ENCODE measurements at regions not wholly inside any gene's neighbourhood (a gene's known extent, or its start where the extent isn't known, plus 50 kb on each side); places are given as distances from the start of the nearest gene placed in this dataset.

DNA sequence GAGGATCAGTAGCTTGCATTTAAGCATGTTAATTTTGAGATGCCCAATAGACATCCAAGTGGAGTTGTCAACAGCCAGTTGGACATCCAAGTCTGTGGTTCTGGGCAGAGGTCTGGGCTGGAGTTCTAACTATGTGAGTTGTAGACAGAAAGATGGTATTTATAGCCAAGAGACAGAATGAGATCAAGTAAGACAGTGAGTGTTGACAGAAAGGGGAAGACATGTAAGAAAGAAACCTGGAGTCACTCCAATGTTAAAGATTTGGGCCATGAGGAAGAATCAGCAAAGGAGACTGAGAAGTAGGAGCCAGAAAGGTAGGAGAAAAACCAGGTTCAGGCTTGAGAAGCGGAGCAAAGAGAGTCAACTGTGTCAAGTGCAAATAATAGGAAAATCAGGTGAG, 95.5 kb upstream of the PUM3 start:
- TF ChIP-seq, protein P1, sequence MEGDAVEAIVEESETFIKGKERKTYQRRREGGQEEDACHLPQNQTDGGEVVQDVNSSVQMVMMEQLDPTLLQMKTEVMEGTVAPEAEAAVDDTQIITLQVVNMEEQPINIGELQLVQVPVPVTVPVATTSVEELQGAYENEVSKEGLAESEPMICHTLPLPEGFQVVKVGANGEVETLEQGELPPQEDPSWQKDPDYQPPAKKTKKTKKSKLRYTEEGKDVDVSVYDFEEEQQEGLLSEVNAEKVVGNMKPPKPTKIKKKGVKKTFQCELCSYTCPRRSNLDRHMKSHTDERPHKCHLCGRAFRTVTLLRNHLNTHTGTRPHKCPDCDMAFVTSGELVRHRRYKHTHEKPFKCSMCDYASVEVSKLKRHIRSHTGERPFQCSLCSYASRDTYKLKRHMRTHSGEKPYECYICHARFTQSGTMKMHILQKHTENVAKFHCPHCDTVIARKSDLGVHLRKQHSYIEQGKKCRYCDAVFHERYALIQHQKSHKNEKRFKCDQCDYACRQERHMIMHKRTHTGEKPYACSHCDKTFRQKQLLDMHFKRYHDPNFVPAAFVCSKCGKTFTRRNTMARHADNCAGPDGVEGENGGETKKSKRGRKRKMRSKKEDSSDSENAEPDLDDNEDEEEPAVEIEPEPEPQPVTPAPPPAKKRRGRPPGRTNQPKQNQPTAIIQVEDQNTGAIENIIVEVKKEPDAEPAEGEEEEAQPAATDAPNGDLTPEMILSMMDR (conservative IDR thresholded peaks at IDR 0.05; ENCODE audit: control insufficient read depth, insufficient read depth, low read depth, low read length) = no peak
- no peak overlapping the region for H3K4me3 ChIP-seq (ENCODE audit: control insufficient read depth, low read depth, low read length)
- no peak for DNase-seq (ENCODE audit: low read depth)

DNA sequence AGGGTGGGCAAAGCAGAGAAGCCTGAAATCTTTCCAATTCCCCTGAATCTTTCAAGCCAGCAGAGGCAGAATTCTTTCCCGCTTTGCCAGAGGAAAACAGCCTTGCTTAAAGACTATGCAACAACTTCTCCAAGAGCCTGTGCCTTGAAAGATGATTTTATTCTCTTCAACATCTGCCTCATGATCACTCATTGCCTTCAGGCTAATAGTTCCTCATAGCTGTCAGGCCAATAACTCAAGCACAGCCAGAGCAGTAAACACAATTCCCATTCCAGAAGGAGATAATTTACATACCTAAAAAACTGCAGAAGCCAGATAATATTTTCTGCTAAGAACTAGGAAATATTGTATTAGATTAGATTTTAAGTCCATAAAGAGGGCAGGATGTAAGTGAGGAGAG, 92.3 kb upstream of the PUM3 start:
- TF ChIP-seq, protein P1 (conservative IDR thresholded peaks at IDR 0.05; ENCODE audit: control insufficient read depth, insufficient read depth, low read depth, low read length) = no peak
- H3K4me3 ChIP-seq (ENCODE audit: control insufficient read depth, low read depth, low read length) = no peak overlapping the region
- no peak for DNase-seq (ENCODE audit: low read depth)

DNA sequence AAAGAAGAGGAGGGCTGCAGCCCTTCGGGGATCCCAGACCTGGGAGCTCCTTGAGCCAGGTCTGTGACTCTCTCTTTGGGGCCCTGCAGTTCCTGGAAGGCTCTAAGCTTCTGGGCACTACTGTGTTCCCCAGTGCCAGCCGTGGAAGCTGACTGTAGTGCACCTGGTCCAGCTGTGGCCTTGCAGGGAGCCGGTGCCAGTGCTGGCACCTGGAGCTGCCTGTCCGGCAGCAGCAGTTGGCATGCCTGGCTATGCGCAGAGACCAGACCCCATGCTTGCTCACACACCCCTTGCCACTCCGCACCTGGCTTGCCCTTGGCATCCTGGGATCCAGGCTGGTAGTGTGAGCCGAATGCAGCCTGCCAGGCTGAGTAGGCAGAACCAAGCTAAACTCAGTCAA, 91.0 kb upstream of the PUM3 start:
- no peak for DNase-seq (ENCODE audit: low read depth)
- H3K4me3 ChIP-seq (ENCODE audit: control insufficient read depth, low read depth, low read length) = no peak overlapping the region
- TF ChIP-seq, protein P1 (conservative IDR thresholded peaks at IDR 0.05; ENCODE audit: control insufficient read depth, insufficient read depth, low read depth, low read length) = no peak

DNA sequence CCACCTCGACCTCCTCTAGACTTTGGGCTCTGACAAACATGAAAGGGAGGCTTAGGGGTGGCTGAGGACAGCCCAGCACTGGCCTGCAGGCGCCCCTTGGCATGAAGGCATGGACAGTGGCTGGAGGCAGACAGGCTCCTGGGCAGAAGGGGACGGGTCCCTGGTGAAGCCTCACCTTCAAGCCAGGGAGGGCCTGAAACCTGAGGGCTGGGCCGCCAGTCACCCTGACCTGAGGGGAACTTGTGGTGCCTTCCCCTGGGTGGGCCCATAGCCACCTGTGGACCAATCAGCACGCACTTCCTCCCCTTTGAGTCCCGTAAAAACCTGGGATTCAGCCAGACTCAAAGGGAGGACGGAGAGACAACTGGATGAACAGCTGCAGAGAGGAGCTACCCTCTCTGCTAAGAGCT, 90.4 kb upstream of the PUM3 start:
- TF ChIP-seq, protein P1 (conservative IDR thresholded peaks at IDR 0.05; ENCODE audit: control insufficient read depth, insufficient read depth, low read depth, low read length) = no peak

DNA sequence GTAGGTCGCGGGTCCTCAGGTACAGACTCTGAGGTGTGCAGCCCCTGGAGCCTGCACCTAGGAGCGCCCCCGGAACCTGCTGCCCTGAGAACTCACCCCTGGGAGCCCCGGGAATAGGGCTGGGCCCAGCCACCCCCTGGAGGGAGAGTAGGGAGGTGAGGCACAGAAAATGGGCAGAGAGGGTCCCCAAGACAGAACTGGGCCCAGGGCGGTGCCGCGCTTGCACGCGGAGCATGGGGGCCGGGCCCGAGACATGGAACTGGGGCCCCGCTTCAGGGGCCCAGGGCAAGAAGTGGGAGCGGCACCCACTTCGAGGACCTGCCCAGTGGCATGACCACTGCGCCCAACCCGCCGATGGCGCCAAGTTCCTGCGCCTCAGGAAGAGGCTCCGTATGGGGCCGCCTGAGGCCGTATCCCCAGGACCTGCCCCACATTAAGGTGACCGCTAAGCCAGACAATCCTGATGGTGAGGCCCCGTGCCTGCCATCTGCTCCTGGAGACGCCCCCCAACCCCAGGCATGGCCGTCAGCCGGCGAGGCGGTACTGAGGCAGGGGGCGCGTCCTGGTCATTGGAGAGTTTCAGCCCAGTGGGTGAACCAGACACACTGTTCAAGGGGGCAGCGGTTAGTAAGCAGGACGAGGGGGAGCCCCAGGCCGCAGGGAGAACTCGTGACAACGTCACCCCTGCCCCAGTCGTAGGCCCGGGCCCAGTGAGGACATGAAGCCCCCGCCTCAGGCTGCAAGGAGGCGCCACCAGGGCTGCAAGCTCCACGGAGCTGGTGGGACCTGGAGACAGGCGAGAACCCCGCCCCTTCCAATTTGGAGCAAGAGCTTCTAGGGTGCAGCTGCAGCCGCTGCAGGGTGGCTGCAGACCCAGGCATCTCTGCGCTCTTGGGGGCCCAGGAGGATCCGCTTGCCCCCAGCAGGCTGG, 89.5 kb upstream of the PUM3 start:
- DNase-seq (ENCODE audit: low read depth) = no peak
- TF ChIP-seq, protein P1 (conservative IDR thresholded peaks at IDR 0.05; ENCODE audit: control insufficient read depth, insufficient read depth, low read depth, low read length) = no peak

More for the DNA sequence above, 90.4 kb upstream of the PUM3 start:
- no peak for DNase-seq (ENCODE audit: low read depth)
- no peak overlapping the region for H3K4me3 ChIP-seq (ENCODE audit: control insufficient read depth, low read depth, low read length)

DNA sequence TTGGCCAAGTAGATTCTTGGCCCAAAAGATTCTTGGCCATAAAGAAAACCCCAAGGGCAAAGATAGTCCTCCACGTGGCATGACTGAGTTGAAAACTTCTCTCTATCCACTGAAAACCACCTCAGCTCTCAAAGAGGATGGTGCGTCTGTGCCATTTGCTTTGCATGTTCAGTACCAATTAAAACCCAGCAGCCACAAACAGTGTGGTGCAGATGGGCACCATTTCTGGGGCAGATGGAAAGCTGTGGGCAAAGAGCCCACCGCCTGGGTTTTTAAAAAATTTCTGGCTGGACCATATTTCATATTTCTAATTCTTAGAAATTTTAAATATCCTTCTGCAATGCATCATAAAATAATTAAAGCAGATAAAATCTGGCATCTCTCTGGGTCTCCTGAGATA, 84.5 kb upstream of the PUM3 start:
- TF ChIP-seq, protein P1 (conservative IDR thresholded peaks at IDR 0.05; ENCODE audit: control insufficient read depth, insufficient read depth, low read depth, low read length) = no peak
- no peak overlapping the region for H3K4me3 ChIP-seq (ENCODE audit: control insufficient read depth, low read depth, low read length)
- no peak for DNase-seq (ENCODE audit: low read depth)

More for the DNA sequence above, 89.5 kb upstream of the PUM3 start:
- no peak overlapping the region for H3K4me3 ChIP-seq (ENCODE audit: control insufficient read depth, low read depth, low read length)
